BLaER1 (cell line): ENCODE measurements at regions not wholly inside any gene's neighbourhood (a gene's known extent, or its start where the extent isn't known, plus 50 kb on each side); places are given as distances from the start of the nearest gene placed in this dataset.
A peak's percentile ranks its signal among the peaks of the same experiment; 100 is the strongest.
"Not testable (repeated sequence)": the region's sequence is repeated elsewhere in the genome, so short reads cannot be mapped to it uniquely, and the experiment has no call there.

Experiments
- H3K27ac ChIP-seq: shearing (Covaris generic); formaldehyde crosslinking; 2 replicates; pipeline ENCODE4 v1.8.1; 2022
- H3K27me3 ChIP-seq: shearing (Covaris generic); formaldehyde crosslinking; 2 replicates; pipeline ENCODE4 v1.8.1; 2022
- H3K36me3 ChIP-seq: shearing (Covaris generic); formaldehyde crosslinking; 2 replicates; pipeline ENCODE4 v1.8.1; 2022
- H3K4me1 ChIP-seq: shearing (Covaris generic); formaldehyde crosslinking; 2 replicates; pipeline ENCODE4 v1.8.1; 2022
- H3K4me2 ChIP-seq: shearing (Covaris generic); formaldehyde crosslinking; 2 replicates; pipeline ENCODE4 v1.8.1; 2022
- H3K4me3 ChIP-seq: shearing (Covaris generic); formaldehyde crosslinking; 2 replicates; pipeline ENCODE4 v1.8.1; 2022
- H3K9ac ChIP-seq: shearing (Covaris generic); formaldehyde crosslinking; 2 replicates; pipeline ENCODE4 v1.8.1; 2022
- H3K9me3 ChIP-seq: shearing (Covaris generic); formaldehyde crosslinking; 2 replicates; pipeline ENCODE4 v1.8.1; 2022
- H4K20me1 ChIP-seq: shearing (Covaris generic); formaldehyde crosslinking; 2 replicates; pipeline ENCODE4 v1.8.1; 2022
- Cebpa-rat ChIP-seq: shearing (Covaris generic); IDR thresholded peaks from 2 replicates; pipeline ENCODE4 v1.8.1; 2022

GRCh38 chr16:21522846-21523245 lies 76.5 kb upstream of the METTL9 start:
- H3K9me3 ChIP-seq, H3K27ac ChIP-seq, H3K4me3 ChIP-seq, H3K9ac ChIP-seq, H3K36me3 ChIP-seq, H3K27me3 ChIP-seq: not testable (repeated sequence)
- H4K20me1 ChIP-seq = peaks cover 18% of the 10 kb centered on the region
- H3K4me2 ChIP-seq = peak overlapping the region; percentile 41
- peaks cover 56% of the 10 kb centered on the region for H3K4me1 ChIP-seq

DNA sequence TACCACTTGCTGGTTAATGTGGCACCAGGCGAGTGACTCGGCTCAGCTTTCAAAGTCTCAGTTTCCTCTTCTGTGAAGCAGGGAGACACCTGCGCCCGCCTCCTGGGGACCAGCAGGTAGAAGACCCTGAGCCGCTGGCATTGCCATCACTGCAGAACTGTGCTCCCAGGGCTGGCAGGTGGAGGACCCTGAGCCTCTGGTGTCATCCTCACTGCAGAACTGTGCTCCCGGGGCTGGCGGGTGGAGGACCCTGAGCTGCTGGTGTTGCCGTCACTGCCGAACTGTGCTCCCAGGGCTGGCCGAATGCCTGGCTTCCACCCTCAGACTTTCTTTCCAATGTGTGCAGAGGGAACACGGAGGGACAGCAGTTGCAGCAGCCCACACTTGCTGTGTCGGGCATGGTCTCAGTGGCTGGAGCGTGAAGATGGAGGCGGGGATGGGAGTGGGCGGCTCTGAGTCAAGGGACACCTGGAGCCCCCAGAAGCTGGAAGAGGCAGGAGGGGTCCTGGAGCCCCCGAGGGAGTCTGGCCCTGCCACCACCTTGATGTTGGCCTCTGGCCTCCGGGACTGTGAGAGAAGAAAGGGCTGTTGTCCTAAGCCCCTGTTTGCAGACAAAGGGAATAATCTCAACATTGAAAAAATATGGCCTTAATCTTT lies 75.8 kb upstream of the METTL9 start:
- TF ChIP-seq Cebpa-rat = no peak
- Histone ChIP-seq H4K20me1 (peaks cover 11% of the 10 kb centered on the region), H3K4me1 (peaks cover 50% of the 10 kb centered on the region), H3K27ac (no peak overlapping the region), H3K27me3 (no peaks in the 10 kb centered on the region), H3K4me2 (no peak overlapping the region; the same call in 1 of the 2 replicates), H3K4me3 (no peak overlapping the region), H3K36me3 (no peaks in the 10 kb centered on the region), H3K9me3 (no peaks in the 10 kb centered on the region), H3K9ac (no peak overlapping the region)

DNA sequence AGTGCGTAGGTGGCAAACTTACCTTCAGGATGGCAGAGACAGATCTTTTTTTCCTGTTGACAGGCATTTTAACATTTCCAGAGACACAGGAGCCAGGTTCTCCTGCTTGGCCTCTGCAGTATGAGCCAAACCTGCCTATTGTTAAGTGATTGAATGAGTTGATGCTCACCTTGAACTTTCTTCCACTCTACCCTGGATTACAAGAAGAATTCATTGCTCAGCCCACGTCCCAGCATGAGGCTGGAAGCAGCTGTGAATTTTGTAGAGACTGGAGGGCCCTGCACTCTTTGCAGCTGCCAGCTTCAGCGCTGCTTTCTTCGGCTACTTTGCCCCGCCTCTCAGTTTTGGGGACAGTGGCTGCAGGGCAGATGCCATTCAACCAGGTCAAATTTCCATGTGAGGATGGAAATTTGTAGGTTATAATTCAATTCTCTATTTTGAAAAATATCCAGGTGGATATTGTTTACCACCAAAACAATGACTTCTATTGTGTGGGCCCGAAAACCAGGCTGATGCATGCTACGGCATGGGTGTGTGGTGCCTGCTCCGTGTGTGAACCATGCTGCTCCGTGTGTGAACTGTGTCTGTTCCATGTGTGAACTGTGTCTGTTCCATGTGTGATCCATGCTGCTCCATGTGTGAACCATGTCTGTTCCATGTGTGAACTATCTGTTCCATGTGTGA lies 75.2 kb upstream of the METTL9 start:
- no peak overlapping the region for H3K4me3 ChIP-seq
- H3K4me2 ChIP-seq = no peak overlapping the region
- H3K4me1 ChIP-seq = peaks cover 50% of the 10 kb centered on the region
- H3K9ac ChIP-seq = no peak overlapping the region
- H4K20me1 ChIP-seq = peaks cover 5% of the 10 kb centered on the region; the same call in 1 of the 2 replicates
- no peak for TF ChIP-seq Cebpa-rat
- no peaks in the 10 kb centered on the region for H3K9me3 ChIP-seq
- H3K27ac ChIP-seq = no peak overlapping the region
- no peaks in the 10 kb centered on the region for H3K36me3 ChIP-seq
- no peaks in the 10 kb centered on the region for H3K27me3 ChIP-seq

GRCh38 chr16:21524752-21525028 lies 74.7 kb upstream of the METTL9 start:
- not testable (repeated sequence) for H3K9me3 ChIP-seq, H3K4me2 ChIP-seq, H3K4me3 ChIP-seq, H3K27me3 ChIP-seq, H3K9ac ChIP-seq, H4K20me1 ChIP-seq, H3K27ac ChIP-seq, H3K36me3 ChIP-seq
- H3K4me1 ChIP-seq = peaks cover 50% of the 10 kb centered on the region

DNA sequence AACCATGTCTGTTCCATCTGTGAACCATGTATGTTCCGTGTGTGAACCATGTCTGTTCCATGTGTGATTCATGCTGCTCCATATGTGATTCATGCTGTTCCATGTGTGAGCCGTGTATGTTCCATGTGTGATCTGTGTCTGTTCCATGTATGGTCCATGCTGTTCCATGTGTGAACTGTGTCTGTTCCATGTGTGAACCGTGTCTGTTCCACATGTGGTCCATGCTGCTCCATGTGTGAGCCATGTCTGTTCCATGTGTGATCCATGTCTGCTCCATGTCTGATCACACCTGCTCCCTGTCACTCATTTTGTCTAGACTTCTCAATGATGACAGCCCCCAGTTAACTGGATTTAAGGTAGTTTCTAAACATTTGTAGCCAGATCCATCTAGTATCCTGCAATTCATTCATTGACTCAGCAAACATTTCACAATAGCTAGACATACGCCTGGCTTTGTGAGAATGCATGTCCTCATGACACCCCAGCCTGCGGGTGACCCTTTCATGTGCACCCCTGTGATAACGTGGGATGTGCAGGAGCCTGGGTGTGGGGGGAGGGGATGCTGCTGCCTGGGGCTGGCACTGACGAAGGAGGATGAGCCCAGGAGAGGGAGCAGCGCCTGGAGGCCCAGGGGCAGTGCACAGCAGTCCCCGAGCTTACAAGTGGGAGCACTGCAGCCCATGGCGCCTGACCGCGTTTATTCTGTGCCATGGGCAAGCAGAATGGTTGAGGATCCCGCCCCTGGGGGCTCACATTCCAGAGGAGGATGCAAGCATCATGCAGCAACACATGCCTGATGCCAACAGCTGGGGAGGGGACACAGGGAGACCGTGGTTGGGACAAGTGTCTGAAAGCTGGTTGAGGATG lies 74.1 kb upstream of the METTL9 start:
- not testable (repeated sequence) for H3K4me3 ChIP-seq, H3K36me3 ChIP-seq, H3K9me3 ChIP-seq, H3K27ac ChIP-seq, H3K27me3 ChIP-seq, H4K20me1 ChIP-seq, H3K9ac ChIP-seq
- peaks cover 50% of the 10 kb centered on the region for H3K4me1 ChIP-seq
- TF ChIP-seq Cebpa-rat = 0 out of 2 replicates have a peak, but pooled peaks have one; percentile 35
- H3K4me2 ChIP-seq = peak overlapping the region; percentile 82

- Histone ChIP-seq H3K4me1 (peaks cover 42% of the 10 kb centered on the region), H3K4me2 (peak overlapping the region; percentile 82), H3K27ac (0 out of 2 replicates have a peak overlapping the region, but pooled peaks have one; percentile 0), H3K9ac (peak overlapping the region; percentile 25; the same call in 1 of the 2 replicates)
- H3K36me3 ChIP-seq, H3K27me3 ChIP-seq, H3K9me3 ChIP-seq, H3K4me3 ChIP-seq, H4K20me1 ChIP-seq: not testable (repeated sequence)
These were observed 73.1 kb upstream of the METTL9 start for GRCh38 chr16:21525956-21526922.

- no peaks in the 10 kb centered on the region for H3K27me3 ChIP-seq
- no peak overlapping the region for H3K4me3 ChIP-seq
- H3K4me2 ChIP-seq = peak overlapping the region; percentile 82
- H3K4me1 ChIP-seq = peaks cover 36% of the 10 kb centered on the region
- no peak for TF ChIP-seq Cebpa-rat
- no peaks in the 10 kb centered on the region for H3K36me3 ChIP-seq
- no peaks in the 10 kb centered on the region for H4K20me1 ChIP-seq
- H3K9ac ChIP-seq = peak overlapping the region; percentile 25; the same call in 1 of the 2 replicates
- no peaks in the 10 kb centered on the region for H3K9me3 ChIP-seq
- H3K27ac ChIP-seq = 0 out of 2 replicates have a peak overlapping the region, but pooled peaks have one; percentile 0
These were observed 72.2 kb upstream of the METTL9 start for GRCh38 chr16:21526923-21527807.

GRCh38 chr16:21529060-21529658 lies 70.2 kb upstream of the METTL9 start:
- H3K4me1 ChIP-seq = peaks cover 24% of the 10 kb centered on the region
- not testable (repeated sequence) for H3K27me3 ChIP-seq, H3K9me3 ChIP-seq

GRCh38 chr16:21530729-21531383 lies 68.5 kb upstream of the METTL9 start:
- peaks cover 16% of the 10 kb centered on the region for H3K4me1 ChIP-seq
- not testable (repeated sequence) for H3K9me3 ChIP-seq

More at GRCh38 chr16:21529060-21529658, 70.2 kb upstream of the METTL9 start:
- not testable (repeated sequence) for H3K27ac ChIP-seq, H3K36me3 ChIP-seq, H3K9ac ChIP-seq, H3K4me3 ChIP-seq, H3K4me2 ChIP-seq, H4K20me1 ChIP-seq

GRCh38 chr16:21532996-21533395 lies 66.4 kb upstream of the METTL9 start:
- not testable (repeated sequence) for H3K4me3 ChIP-seq, H3K27ac ChIP-seq, H3K27me3 ChIP-seq, H3K9me3 ChIP-seq, H3K36me3 ChIP-seq, H4K20me1 ChIP-seq, H3K4me1 ChIP-seq, H3K4me2 ChIP-seq, H3K9ac ChIP-seq

More at GRCh38 chr16:21530729-21531383, 68.5 kb upstream of the METTL9 start:
- not testable (repeated sequence) for H3K9ac ChIP-seq, H3K4me2 ChIP-seq, H3K27me3 ChIP-seq, H3K36me3 ChIP-seq, H3K4me3 ChIP-seq, H3K27ac ChIP-seq, H4K20me1 ChIP-seq

GRCh38 chr16:21533474-21533873 lies 65.9 kb upstream of the METTL9 start:
- H3K36me3 ChIP-seq, H4K20me1 ChIP-seq, H3K9me3 ChIP-seq, H3K4me1 ChIP-seq, H3K9ac ChIP-seq, H3K4me2 ChIP-seq, H3K4me3 ChIP-seq, H3K27me3 ChIP-seq, H3K27ac ChIP-seq: not testable (repeated sequence)

DNA sequence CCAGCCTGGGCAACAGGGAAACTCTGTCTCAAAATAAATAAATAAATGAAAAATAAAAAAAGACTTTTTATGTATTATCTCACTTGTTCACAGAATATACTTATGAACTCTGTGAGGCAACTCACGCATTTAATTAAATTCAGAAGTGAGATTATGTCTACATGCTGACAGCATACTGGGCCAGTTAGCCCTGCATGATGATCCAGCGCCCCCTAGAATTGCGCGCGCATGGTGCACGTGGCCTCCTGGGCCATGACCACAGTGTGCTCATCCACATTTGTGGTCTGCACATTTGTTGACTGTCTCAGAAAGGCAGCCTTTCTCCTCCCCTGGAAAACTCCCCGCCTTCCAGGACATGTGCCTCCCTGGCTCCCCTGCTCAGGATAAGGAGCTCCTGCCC lies 64.8 kb upstream of the METTL9 start:
- H3K4me3 ChIP-seq, H3K9ac ChIP-seq, H3K36me3 ChIP-seq, H3K4me1 ChIP-seq, H4K20me1 ChIP-seq, H3K4me2 ChIP-seq, H3K9me3 ChIP-seq, H3K27ac ChIP-seq, H3K27me3 ChIP-seq: not testable (repeated sequence)
